Retina (tissue), 1 donor: ENCODE measurements at regions not wholly inside any gene's neighbourhood (a gene's known extent, or its start where the extent isn't known, plus 50 kb on each side); places are given as distances from the start of the nearest gene placed in this dataset.

Source experiments
- DNase-seq: peaks from one replicate; pipeline ENCODE4 v3.0.0-alpha.2; 2016

DNA sequence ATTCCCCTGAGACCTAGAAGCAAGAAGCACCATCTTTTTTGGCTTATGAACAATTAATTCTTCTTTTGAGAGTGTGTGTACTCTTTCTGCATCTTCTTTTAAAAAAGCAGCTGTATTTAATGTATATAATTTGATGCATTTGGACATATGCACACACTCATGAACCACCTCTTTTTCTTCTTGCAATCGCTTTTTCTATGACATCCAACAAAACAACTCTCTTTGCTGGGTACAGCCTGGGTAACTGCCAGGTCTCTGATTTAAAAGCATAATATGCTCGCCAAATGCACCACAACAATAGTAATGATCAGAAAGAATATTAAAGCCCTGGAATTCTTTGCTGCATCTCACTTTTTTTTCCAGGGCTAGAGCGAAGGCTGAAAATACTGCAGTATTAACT lies 97.3 kb downstream of the HAPSTR1 start:
- DNase-seq = no peak

DNA sequence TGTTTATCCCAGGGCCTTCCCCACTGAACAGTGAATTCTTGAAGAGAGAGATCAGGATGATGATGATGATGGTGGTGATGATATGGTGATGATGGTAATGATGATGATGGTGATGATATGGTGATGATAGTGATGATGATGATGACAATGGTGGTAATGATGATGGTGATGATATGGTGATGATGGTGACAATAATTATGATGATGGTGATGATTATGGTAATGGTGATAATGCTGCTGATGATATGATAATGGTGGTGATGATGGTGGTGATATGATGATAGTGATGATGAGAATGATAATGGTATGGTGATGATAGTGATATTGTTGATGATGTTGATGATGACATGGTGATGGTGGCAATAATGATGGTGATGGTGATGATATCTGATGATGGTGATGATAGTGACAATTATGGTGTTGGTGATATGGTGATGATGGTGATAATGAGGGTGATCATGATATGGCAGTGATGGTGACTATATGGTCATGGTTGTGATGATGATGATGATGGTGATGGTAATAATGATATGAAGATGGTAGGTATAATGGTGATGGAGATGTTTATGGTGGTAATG lies 99.9 kb downstream of the HAPSTR1 start:
- no peak for DNase-seq

DNA sequence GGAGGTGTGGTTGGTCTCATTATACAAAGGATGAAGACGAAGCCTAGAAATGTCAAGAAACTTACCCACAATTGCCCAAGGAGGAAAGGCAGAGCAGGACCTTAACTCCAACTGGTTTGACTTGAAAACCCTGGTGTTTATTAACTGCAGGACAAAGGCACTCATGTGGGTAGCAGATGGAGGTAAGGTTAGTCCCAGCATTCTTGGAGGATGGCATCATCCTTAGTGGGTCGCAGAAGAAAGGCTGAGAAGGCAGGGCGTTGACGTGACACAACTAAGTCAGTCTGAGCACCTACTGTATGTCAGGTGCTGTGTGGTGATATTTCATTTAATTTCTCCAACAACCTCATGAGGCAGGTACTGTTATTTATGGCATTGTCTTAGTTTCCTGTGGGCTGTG lies 101.3 kb downstream of the HAPSTR1 start:
- DNase-seq = no peak

DNA sequence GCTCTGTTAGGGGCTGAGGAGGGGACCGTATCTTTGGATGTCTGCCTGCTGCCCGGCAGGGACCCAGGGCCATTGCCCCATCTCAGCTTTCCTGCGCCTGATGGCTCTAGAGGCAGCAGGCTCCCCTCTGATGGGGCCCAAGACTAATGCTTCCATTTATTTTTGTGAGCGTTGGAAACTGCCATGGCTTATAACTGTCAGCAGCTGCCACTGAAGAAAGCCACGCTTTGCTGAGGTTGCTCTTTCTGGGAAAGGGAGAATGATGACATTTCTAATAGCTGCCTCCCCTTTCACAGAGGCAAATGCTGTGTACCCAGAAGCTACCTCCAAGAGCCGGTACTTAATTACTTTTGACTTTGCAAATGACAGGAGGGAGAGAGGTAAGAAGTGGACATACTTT lies 103.8 kb downstream of the HAPSTR1 start:
- DNase-seq = peak; percentile 32

DNA sequence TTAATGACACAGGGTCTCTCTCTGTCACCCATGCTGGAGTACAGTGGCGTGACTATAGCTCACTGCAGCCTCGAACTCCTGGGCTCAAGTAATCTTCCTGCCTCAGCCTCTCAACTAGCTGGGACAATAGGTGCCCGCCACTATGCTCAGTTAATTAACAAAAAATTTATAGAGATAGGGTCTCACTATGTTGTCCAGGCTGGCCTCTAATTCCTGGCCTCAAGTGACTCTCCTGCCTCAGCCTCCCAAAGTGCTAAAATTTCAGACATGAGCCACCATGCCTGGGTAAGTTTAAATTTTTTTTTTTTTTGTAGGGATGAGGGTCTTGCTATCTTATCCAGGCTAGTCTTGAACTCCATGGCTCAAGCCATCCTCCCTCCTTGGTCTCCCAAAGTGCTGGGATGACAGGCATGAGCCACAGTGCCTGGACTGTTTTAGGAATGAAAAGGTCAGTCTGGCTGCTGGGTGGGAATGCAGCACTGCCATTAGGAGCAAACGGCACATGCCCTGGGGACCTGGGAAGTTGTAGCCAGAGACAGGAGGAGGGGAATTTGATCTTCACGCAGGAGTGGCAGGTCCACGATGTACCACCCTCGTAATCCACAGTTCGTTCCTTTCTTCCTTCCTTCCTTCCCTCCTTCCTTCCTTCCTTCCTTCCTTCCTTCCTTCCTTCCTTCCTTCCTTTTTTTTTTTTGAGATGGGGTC lies 106.7 kb downstream of the HAPSTR1 start:
- DNase-seq = no peak

DNA sequence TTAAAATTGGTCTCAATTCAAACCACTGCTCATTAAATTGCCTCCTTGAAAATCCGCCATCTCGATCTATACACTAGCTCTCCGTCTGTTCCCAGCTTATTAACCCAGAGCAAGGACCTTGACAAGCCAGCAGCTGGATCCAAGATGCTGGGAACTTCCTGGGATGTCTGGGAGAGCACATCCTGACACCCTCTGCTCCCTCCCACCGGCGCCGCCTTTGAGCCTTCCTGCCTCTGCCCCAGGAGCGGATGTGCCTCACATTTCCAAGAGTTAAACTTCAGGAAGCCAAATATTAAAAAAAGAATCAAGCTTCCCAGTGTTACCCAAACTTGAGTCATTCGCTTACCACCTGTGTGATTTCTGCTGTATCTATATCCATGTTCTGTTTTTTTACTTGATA lies 107.9 kb downstream of the HAPSTR1 start:
- no peak for DNase-seq

DNA sequence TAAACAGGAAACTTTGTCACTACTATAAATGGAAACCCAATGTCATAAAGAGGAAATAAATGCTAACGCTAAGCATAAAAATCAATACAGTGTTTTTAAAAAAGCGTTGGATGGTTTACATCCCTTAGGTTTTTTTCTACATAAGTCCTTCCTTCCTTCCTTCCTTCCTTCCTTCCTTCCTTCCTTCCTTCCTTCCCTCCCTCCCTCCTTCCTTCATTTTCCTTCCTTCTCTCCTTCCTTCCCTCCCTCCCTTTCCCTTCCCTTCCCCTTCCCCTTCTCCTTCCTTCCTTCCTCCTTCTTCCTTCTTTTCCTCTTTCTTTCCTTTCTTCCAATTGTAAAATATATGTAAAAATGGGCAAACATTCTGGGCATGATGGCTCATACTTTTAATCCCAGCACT lies 108.3 kb downstream of the HAPSTR1 start:
- no peak for DNase-seq

DNA sequence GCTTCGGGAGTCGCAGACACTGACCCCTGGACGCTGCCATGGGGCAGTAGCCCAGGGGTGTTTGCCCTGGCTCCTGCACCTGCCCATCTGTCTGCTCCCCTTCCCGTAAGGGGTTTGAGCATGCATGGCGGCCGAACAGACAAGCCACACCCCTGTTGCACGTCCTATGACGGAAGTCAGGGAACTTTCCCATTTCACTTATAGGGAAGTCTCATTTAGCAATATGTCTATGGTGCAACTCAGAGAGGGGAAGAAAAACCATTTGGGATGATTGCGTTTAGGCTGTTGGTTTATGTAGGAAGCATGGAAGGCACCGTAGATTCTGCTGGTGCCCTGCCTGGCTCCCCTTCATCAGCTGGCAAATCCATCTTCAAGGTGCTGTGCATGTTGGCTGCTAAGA lies 112.5 kb downstream of the HAPSTR1 start:
- DNase-seq = no peak

DNA sequence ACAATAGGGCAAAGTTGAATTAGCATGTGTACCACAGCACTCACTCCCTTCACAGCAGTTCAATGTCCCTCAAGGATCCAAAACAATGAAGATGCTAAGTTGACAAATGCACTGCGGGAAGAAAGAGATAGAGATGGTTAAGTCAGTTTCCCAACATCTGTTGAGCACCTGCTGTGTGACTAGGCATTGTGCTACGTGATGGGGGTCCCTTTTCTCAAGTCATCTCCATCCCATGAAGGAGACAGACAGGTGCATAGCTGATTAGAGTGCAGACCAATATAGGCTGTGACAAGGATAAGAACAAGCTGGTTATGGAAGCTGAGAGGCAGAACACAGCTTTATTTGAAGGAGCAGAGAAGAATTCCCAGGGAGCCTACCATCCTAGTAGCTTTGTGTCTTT lies 114.2 kb downstream of the HAPSTR1 start:
- no peak for DNase-seq

DNA sequence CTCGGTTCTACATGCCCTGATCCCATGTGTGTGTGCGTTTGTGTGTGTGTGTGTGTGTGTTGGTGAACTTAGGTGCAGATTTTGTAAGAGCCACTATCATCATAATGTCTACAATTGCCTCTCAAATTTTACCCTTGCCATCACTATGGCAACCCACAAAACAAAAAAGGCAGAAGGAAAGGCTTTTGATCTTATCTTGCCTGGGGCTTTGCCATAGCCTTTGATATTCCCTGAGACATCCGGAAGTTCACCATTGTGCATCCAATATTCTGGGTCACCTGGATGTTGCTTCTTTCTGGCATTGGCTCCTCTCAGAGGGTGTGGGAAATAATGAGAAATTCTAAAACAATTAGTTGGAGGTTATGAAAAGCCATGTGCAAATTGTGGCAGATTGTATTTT lies 114.7 kb downstream of the HAPSTR1 start:
- no peak for DNase-seq

DNA sequence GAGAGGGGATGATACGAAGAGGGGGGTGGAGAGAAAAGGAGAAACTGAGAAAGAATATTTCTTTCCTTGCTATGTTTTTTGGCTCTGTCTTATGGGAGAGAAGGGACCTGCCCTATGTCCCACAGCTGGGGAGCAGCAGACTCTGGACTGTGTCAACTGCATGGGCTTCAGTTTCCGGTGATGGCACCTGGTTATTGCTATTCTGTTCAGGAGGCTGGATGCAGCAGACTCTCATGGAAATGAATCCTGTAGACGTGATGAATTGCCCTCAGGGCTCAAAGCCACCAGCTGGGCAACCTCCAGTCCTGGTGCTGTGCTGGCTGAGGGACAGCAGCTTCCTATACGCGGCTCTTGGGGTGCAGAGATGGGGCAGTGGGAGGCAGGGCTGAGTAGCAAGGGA lies 121.2 kb downstream of the HAPSTR1 start:
- DNase-seq = no peak

DNA sequence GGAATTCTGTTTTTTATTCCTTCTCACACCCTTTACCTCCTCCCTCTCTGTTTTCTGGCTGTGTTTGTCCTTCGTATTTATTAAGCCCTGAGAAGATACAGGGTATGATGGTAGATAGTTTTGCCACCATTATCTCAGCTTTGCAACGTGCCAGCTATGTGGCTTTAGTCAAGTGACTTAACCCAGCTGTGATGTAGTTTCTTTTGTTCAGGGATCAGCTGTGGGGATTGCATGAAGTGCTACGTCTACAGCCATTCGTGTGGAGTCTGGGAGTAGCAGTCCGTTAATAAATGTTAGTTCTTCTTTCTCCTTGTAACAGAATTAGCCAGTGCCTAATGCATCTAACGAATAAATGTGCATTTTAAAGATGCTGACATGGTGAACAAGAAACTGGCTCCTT lies 128.4 kb downstream of the HAPSTR1 start:
- DNase-seq = no peak

DNA sequence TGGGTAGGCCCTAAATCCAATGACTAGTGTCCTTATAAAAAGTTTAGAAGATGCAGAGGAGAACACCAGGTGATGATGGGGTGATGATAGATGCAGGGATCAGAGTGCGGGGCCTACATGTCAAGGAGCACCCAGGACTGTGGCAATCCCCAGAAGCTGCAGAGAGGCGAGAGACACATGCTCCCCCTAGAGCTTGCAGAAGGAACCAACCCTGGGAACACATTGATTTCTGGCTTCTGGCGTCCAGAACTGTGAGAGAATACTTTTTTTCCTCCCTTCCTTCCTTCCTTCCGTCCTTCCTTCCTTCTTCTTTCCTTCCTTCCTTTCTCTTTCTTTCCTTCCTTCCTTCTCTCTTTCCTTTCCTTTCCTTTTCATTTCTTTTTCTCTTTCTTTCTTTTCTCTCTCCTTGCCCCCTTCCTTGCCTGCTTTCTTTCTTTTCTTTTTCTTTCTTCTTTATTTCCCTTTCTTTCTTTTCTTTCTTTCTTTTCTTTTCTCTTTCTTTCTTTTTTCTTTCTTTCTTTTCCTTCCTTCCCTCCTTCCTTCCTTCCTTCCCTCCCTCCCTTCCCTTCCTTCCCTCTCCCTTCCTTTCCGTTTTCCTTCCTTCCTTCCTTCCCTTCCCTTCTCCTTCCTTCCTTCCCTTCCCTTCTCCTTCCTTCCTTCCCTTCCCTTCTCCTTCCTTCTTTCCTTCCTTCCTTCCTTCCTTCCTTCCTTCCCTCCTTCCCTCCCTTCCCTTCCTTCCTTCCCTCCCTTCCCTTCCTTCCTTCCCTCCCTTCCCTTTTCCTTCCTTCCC lies 134.3 kb downstream of the HAPSTR1 start:
- peak; percentile 34 for DNase-seq

DNA sequence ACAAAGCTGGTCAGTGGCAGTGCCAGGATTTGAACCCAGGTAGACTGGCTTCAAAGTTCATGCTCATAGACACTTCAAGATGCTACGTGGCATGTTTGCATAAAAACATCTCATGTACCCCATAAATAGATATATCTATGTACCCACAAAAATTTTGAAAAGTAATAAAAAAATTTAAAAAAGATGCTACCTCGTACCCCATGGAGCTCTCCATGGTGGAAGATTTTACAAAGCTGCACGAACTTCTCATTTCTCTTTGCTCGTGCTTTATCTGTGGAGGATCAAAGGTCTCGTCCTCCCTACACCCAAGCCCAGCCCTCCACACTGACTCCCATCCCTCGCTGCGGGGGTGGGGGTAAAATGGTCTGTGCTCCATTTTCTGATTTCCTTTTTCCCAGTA lies 135.5 kb downstream of the HAPSTR1 start:
- no peak for DNase-seq

DNA sequence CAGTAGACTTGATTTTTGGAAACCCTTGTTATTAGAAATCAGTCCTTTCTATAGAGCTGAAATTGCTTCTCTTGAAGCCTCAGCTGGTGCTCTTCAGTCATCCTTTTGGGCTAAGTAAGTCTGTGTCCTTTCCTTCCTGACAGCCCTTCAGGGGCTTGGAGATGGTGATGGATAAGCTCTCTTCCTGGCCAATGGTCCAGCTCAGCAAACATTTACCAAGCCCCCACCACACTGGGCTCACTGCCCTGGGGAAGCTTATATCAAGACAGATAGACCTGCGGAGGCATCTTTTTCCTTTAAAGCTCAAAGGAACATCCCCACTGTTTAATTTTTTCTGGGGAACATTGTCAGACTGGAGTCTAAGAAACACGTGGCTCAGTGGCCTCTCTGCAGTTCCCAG lies 139.6 kb downstream of the HAPSTR1 start:
- no peak for DNase-seq

DNA sequence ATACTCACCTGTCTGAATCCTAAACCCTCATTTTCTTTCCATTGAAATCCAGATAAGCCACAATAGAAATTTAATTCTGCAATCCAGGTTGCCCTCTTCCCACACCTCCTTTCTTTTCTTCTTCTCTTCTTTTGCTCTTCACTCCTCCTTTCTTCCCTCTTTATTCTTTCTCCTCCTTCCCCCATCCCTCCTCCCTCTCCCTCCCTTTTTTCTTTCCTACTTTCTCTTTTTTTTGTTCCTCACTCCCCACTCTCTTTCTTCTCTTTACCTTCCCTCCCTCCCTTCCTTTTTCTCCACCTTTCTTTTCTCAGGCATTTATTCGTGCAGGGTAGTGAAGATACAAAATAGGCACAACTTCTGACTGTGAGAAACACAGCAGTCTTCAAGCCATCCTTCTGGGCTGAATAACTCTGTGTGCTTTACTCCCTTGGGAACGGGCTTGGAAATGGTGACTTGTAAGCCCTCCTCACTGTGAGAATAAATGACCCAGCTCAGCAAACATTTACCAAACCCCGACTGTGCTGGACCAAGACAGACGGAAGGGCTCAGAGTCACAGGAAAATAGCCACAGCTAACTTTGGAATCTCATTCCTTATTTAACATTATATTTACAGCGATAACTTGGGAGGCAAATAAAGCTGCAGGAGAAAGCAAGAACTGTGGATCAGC lies 140.8 kb downstream of the HAPSTR1 start:
- DNase-seq = peak; percentile 10

DNA sequence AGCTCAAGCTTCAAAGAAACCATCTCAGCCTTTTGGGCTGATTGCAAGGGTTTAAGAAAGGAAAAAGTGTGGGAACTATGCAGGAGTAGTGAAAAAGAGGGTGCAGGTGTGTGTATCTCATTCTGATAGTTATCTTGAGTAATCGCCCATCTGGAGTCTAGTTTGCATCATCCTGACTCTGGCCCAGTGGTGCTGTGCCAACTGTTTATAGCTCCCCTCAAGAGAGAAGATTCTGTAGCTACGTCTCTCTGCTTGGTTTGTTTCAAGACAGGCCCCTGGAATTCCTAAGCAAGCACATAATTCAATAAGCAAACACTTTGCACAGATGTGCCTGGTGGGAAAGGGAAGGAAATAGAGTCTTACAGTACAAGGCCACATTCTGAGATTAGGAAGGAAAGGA lies 144.4 kb downstream of the HAPSTR1 start:
- no peak for DNase-seq

DNA sequence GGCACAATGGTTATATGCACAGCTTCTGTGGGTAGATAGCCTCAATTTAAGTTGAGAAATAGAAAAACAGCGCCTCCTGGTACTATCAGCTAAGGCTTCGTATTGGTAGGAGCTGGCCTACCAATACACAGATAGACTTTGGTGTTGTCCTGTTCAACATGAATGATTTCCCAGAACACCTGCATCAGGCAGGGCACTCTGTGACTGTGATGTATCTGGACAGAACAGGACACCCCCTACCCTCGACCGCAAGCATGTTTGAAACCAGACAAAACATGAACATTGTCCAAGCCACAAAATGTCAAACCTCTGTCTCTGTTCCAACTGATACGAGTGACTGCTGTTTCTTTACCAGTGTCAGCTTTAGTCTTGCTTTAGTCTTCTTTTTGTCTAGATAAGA lies 144.9 kb downstream of the HAPSTR1 start:
- no peak for DNase-seq

DNA sequence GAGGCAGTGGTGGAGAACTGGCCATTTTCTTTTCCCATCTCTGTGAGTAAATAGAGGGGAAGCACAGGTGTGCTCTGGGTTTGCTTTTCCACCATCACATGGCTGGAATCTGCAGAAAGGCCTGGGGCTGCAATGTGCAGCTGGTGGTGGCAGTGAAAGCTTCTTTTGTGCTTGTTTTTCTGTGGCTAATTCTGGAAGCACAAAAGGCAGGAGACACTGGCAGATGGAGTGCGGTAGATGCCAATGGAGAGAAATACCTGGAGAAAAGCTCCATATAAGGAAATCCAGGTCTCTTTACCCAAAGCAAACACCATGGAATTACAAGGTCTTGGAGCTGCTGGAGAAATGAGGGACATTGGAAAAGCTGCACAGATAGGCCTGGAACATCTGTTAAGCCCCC lies 146.9 kb downstream of the HAPSTR1 start:
- DNase-seq = no peak

DNA sequence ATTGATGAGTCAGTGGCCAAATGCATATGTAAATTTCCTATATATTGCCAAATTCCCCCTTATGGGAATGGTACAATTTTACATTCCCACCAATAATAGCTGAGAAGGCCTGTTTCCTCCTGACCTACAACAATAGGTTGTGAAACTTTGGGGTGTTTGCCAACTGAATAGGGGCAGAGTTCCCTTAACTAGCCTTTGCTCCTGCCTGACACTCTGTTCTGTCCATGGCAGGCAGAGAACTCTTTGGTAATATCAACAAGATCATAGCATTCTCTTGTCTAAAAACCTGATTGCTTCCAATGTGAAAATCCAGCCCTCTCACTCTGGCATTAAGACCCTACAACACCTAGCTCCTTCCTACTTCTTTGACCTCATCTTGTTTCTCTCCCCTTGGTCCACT lies 149.7 kb downstream of the HAPSTR1 start:
- no peak for DNase-seq

DNA sequence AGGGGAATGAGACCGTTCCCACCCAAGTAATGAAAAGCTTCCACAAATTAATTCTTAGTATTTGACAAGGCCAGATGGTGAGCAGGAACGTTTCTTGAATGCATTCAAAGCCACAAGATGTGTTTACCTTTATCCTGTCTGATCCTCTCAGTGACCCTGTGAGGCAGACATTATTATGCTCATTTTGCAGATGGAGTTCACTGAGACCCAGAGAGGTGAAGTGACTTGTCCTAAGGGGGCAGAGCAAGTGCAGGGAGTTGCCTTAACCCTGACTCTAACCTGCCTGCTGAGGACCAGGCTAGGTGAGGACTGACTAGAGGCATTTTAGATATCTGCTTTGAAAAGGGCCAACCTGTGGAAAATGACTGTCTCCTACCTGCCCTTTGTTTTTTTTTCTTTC lies 156.7 kb downstream of the HAPSTR1 start:
- no peak for DNase-seq

DNA sequence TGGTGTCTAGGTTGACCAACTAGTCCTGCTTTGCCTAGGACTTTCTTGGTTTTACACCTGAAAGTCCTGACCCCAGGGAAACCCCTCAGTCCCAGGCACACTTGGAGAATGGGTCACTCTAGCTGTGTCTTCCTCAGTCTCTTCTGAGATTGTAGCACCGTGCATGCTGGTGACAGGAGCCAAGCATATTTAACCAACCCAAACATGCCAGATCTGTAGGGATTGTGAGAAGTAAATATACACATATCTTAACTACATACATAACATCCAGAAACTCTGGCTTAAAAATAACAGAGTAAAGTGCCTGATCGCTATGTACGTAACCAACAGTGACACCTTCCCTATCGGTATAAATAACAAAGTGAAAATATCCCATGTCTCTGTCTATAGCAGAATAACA lies 158.1 kb downstream of the HAPSTR1 start:
- no peak for DNase-seq

DNA sequence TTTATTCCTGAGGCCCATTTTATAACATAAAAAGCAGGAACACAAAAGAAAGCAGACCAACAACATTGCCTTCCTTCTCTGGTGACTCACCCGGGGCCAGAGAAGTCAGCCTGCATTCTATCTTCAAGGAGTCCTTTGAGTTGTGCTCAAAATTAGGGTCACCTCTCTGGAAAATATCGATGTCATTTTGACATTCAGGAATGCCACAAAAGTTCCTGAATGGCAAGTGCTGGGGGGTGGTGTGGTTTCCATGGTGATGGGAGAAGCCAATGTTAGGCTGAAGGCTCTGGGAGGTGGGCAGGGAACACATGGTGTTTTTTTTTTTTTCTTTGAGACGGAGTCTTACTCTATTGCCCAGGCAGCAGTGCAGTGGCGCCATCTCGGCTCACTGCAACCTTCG lies 159.6 kb downstream of the HAPSTR1 start:
- no peak for DNase-seq

DNA sequence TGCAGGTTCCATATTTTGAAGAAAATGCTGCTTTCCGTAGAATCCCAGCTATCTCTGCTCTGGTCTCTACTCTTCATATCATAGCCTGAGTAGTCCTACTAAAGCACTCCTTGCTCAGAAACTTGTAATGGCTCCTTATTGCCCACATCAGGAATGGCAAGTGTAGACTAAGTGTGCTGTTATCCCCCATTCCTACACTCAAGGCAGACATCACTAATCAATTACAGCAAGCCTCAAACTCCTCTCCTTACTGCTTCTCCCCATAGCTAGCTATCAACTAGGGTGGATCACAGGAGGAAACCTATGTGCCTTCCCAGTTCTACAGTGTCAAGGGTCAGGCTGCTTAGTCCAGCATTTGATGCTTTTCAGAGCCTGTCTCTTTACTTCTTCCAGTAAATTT lies 163.4 kb downstream of the HAPSTR1 start:
- no peak for DNase-seq
